Left ventricle myocardium inferior (tissue), 1 donor: ENCODE measurements at regions not wholly inside any gene's neighbourhood (a gene's known extent, or its start where the extent isn't known, plus 50 kb on each side); places are given as distances from the start of the nearest gene placed in this dataset.

Experiments
- DNase-seq: peaks from one replicate; pipeline ENCODE4 v3.0.0-alpha.2; 2020
- H3K27ac ChIP-seq: fragments of 200-600 bp; replicated peaks from 2 replicates; pipeline ENCODE4 v1.8.0; 2021
- H3K27me3 ChIP-seq: fragments of 200-600 bp; 2 replicates; pipeline ENCODE4 v1.8.0; 2021; ENCODE audit warnings: low read depth
- H3K36me3 ChIP-seq: fragments of 200-600 bp; 2 replicates; pipeline ENCODE4 v1.8.0; 2021
- H3K4me1 ChIP-seq: fragments of 200-600 bp; 2 replicates; pipeline ENCODE4 v1.8.0; 2021
- H3K4me3 ChIP-seq: fragments of 200-600 bp; 2 replicates; pipeline ENCODE4 v1.8.0; 2021; ENCODE audit warnings: mild to moderate bottlenecking, moderate library complexity
- H3K9me3 ChIP-seq: fragments of 200-600 bp; replicated peaks from 2 replicates; pipeline ENCODE4 v1.8.0; 2021
- CTCF ChIP-seq: fragments of 200-600 bp; IDR thresholded peaks from 2 replicates; pipeline ENCODE4 v1.8.0; 2021; ENCODE audit warnings: antibody characterized with exemption, mild to moderate bottlenecking, borderline replicate concordance
- intact Hi-C: fragments of 100-400 bp; cut with micrococcal nuclease; formaldehyde crosslinking; loops from one replicate; pipeline ENCODE4 v1.11.0; 2022
- donor health status: DM: no; HTN: yes; CAD: no; lungs with severe emphysema.

GRCh38 chr4:33031328-33031727 is 2311.2 kb downstream of the PCDH7 start:
- Histone ChIP-seq H3K27ac (no peak overlapping the region), H3K36me3 (no peaks in the 10 kb centered on the region), H3K9me3 (no peaks in the 10 kb centered on the region), H3K27me3 (no peaks in the 10 kb centered on the region), H3K4me3 (no peak overlapping the region), H3K4me1 (no peaks in the 10 kb centered on the region)
- intact Hi-C loops = no loop called here
- DNase-seq = no peak
- no peak for TF ChIP-seq CTCF

GRCh38 chr4:33037464-33037863 is 2317.3 kb downstream of the PCDH7 start:
- Histone ChIP-seq H3K4me1 (no peaks in the 10 kb centered on the region), H3K36me3 (no peaks in the 10 kb centered on the region), H3K4me3 (no peak overlapping the region), H3K9me3 (no peaks in the 10 kb centered on the region), H3K27me3 (no peaks in the 10 kb centered on the region), H3K27ac (no peak overlapping the region)
- no peak for DNase-seq
- TF ChIP-seq CTCF = no peak
- intact Hi-C loops = no loop called here

- Histone ChIP-seq H3K4me1 (no peaks in the 10 kb centered on the region), H3K27ac (no peak overlapping the region), H3K4me3 (no peak overlapping the region), H3K36me3 (no peaks in the 10 kb centered on the region), H3K27me3 (no peaks in the 10 kb centered on the region), H3K9me3 (peaks cover 5% of the 10 kb centered on the region)
- intact Hi-C loops = no loop called here
- DNase-seq = no peak
- no peak for TF ChIP-seq CTCF
Observed at GRCh38 chr4:33045334-33045733, 2325.2 kb downstream of the PCDH7 start.

- DNase-seq = no peak
- Histone ChIP-seq H3K9me3 (peaks cover 5% of the 10 kb centered on the region), H3K4me3 (no peak overlapping the region), H3K27ac (no peak overlapping the region), H3K36me3 (no peaks in the 10 kb centered on the region), H3K4me1 (no peaks in the 10 kb centered on the region), H3K27me3 (no peaks in the 10 kb centered on the region)
- intact Hi-C loops = no loop called here
- no peak for TF ChIP-seq CTCF
Observed at GRCh38 chr4:33052241-33052640, 2332.1 kb downstream of the PCDH7 start.

GRCh38 chr4:33054161-33054560 is 2334.0 kb downstream of the PCDH7 start:
- no peak overlapping the region for H3K4me3 ChIP-seq
- no peak for DNase-seq
- TF ChIP-seq CTCF = no peak
- no peaks in the 10 kb centered on the region for H3K36me3 ChIP-seq
- intact Hi-C loops = no loop called here
- no peaks in the 10 kb centered on the region for H3K9me3 ChIP-seq
- no peaks in the 10 kb centered on the region for H3K27me3 ChIP-seq
- no peak overlapping the region for H3K27ac ChIP-seq
- no peaks in the 10 kb centered on the region for H3K4me1 ChIP-seq
